Activated CD4-positive, alpha-beta T cell treated with anti-CD3 and anti-CD28 coated beads, Interleukin-2, amount 10 ng/mL, durations not matched to agents 7 days and 5 days (primary cell): ENCODE measurements at regions not wholly inside any gene's neighbourhood (a gene's known extent, or its start where the extent isn't known, plus 50 kb on each side); places are given as distances from the start of the nearest gene placed in this dataset.
"Not testable (repeated sequence)": the region's sequence is repeated elsewhere in the genome, so short reads cannot be mapped to it uniquely, and the experiment has no call there.

Source experiments
- CTCF ChIA-PET: fragments of 350-600 bp; sonication (Branson Sonifier 250); formaldehyde crosslinking; loops from one replicate; lab custom pipeline; 2021; ENCODE audit warnings: antibody characterized with exemption; lab: Charles Lee
- POLR2A ChIA-PET: fragments of 350-600 bp; sonication (Branson Sonifier 250); formaldehyde crosslinking; loops from one replicate; lab custom pipeline; 2021; ENCODE audit warnings: antibody characterized with exemption; lab: Charles Lee
- DNase-seq: peaks from one replicate; pipeline ENCODE4 v3.0.0-alpha.2; 2020
- H3K27ac Mint-ChIP-seq: one replicate; pipeline ENCODE4 v1.8.0; 2021; ENCODE audit warnings: mild to moderate bottlenecking, moderate library complexity, mixed read lengths
- H3K27me3 Mint-ChIP-seq: one replicate; pipeline ENCODE4 v1.8.0; 2021; ENCODE audit warnings: mixed read lengths
- H3K36me3 Mint-ChIP-seq: one replicate; pipeline ENCODE4 v1.8.0; 2021; ENCODE audit warnings: low read depth, mixed read lengths
- H3K4me1 Mint-ChIP-seq: one replicate; pipeline ENCODE4 v1.8.0; 2021; ENCODE audit warnings: mixed read lengths
- H3K4me3 Mint-ChIP-seq: one replicate; pipeline ENCODE4 v1.8.0; 2021; ENCODE audit warnings: mild to moderate bottlenecking, moderate library complexity, mixed read lengths
- H3K9me3 Mint-ChIP-seq: one replicate; pipeline ENCODE4 v1.8.0; 2021; ENCODE audit warnings: mixed read lengths

DNA sequence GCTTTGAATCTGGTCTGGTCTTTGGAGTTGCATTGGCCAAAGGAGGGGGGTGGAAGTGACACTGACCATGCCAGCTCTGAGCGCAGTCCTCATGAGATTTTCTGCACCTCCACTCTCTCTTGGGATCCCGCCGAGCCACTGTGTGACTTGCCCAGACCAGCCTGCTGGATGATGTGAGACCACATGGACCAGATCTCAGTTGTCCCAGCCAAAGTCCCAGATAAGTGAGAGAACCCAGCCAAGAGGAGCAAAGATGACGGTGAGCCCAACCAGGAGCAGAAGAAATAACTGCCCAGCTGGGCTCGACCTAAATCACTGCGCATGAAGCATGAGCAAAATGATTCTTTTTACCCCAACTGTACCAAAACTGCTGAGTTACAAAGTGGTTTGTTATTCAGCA, 96.5 kb upstream of the ERCC4 start:
- Mint-ChIP-seq H3K4me3 (no peak overlapping the region), H3K4me1 (no peaks in the 10 kb centered on the region), H3K27ac (no peak overlapping the region), H3K9me3 (peaks cover 2% of the 10 kb centered on the region), H3K27me3 (no peaks in the 10 kb centered on the region), H3K36me3 (no peaks in the 10 kb centered on the region)
- ChIA-PET POLR2A (no interaction called here), CTCF (no interaction called here)
- no peak for DNase-seq

DNA sequence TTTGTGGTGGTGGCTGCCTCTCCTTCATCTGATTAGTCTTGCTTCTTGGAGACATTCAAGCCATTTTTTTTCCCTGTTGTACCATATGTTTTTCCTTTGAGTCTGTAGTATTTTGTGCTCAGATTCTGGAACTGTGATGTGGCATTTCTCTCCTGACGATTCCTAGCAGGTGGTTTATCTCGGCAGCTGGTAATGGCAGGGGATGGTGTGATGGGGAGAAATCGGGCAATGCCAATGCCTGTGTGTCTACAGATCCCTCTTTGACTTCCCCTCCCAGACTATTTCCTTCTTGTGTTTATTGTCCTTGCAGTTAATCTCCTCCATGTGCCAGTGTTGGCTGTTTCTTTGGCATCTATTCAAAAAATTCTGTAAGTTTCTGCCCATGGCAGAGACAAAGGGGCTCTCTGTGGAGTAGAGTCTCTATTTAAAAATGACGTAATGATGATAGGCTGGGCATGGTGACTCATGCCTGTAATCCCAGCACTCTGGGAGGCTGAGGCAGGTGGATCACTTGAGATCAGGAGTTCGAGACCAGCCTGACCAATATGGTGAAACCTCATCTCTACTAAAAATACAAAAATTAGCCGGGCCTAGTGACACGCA, 90.2 kb upstream of the ERCC4 start:
- peaks cover 2% of the 10 kb centered on the region for H3K9me3 Mint-ChIP-seq
- H3K27ac Mint-ChIP-seq = no peak overlapping the region
- ChIA-PET POLR2A (no interaction called here), CTCF (no interaction called here)
- H3K27me3 Mint-ChIP-seq = no peaks in the 10 kb centered on the region
- H3K4me3 Mint-ChIP-seq = no peak overlapping the region
- H3K4me1 Mint-ChIP-seq = no peaks in the 10 kb centered on the region
- DNase-seq = no peak
- H3K36me3 Mint-ChIP-seq = no peaks in the 10 kb centered on the region

DNA sequence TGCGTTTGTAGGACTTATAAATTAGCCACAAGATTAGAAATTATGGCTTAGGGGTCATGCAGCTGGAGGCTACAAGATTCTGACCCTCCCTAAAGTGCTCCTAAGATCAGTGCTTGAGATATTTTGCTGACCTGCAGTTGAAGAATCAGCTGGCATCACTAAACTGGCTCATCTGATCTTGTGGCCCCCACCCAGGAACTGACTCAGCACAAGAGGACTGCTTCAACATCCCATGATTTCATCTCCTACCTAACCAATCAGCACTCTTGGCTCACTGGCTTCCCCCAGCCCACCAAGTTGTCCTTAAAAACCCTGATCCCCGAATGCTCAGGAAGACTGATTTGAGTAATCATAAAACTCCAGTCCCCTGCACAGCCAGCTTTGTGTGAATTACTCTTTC, 86.4 kb upstream of the ERCC4 start:
- Mint-ChIP-seq H3K9me3 (no peaks in the 10 kb centered on the region), H3K27me3 (no peaks in the 10 kb centered on the region), H3K4me1 (no peaks in the 10 kb centered on the region), H3K4me3 (no peak overlapping the region), H3K27ac (no peak overlapping the region), H3K36me3 (no peaks in the 10 kb centered on the region)
- CTCF ChIA-PET = no interaction called here
- no peak for DNase-seq
- POLR2A ChIA-PET = no interaction called here

DNA sequence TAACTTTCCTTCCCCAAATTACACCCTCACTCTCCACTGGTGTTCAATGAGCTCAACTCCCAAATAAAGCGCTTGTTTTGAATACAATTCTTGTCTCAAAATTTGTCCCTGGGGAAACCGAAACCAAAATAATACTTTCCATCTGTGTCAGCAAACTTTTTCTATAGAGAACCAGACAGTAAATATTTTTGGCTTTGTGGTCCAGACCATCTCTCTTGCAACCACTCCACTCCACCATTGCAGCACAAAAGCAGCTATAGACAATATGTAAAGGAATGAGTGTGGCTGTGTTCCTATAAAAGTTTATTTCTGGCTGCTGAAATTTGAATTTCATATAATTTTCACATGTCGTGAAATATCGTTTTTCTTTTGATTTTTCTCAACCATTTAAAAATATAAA, 84.6 kb upstream of the ERCC4 start:
- H3K9me3 Mint-ChIP-seq = no peaks in the 10 kb centered on the region
- ChIA-PET POLR2A (no interaction called here), CTCF (no interaction called here)
- no peaks in the 10 kb centered on the region for H3K36me3 Mint-ChIP-seq
- no peaks in the 10 kb centered on the region for H3K4me1 Mint-ChIP-seq
- H3K27ac Mint-ChIP-seq = no peak overlapping the region
- no peak overlapping the region for H3K4me3 Mint-ChIP-seq
- no peak for DNase-seq
- H3K27me3 Mint-ChIP-seq = no peaks in the 10 kb centered on the region

DNA sequence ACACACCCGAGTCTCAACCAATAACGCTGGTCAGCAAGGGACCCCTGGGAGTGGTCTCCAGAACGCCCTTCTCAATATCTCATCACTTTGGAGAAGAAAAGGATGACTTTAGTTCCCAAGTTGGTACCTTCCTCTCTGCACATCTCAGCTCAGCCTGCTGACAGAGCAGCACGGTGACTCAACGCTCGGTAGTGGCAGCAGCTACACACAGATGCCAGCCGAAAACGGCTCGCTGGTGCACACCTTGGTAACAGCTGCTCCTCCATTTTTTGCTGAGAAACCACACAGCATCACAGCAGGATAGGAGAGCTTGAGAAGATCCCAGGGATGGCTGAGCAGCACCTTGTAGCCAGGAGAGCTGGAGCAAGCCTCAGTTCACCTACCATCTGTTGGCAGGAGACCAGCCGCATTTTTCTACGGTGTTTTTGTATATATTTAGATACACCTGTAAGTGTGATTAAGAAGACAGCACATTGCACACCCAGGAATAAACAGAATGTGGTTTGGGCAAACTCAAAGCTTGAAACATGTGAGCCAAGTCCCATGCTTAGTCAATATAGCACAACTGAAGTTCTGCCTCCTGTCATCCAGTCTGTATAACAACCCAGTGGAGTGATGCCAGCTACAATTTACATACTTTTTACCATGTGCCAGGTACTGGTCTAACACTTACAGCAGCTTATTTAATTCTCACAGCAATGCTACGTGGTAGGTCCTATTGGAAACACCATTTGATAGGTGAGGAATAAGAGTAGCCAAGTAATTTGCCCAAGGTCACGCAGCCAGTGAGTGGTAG, 83.8 kb upstream of the ERCC4 start:
- CTCF ChIA-PET = no interaction called here
- DNase-seq = no peak
- no peaks in the 10 kb centered on the region for H3K4me1 Mint-ChIP-seq
- no peak overlapping the region for H3K4me3 Mint-ChIP-seq
- no peaks in the 10 kb centered on the region for H3K9me3 Mint-ChIP-seq
- POLR2A ChIA-PET = no interaction called here
- H3K27me3 Mint-ChIP-seq = no peaks in the 10 kb centered on the region
- H3K27ac Mint-ChIP-seq = no peak overlapping the region
- H3K36me3 Mint-ChIP-seq = no peaks in the 10 kb centered on the region

DNA sequence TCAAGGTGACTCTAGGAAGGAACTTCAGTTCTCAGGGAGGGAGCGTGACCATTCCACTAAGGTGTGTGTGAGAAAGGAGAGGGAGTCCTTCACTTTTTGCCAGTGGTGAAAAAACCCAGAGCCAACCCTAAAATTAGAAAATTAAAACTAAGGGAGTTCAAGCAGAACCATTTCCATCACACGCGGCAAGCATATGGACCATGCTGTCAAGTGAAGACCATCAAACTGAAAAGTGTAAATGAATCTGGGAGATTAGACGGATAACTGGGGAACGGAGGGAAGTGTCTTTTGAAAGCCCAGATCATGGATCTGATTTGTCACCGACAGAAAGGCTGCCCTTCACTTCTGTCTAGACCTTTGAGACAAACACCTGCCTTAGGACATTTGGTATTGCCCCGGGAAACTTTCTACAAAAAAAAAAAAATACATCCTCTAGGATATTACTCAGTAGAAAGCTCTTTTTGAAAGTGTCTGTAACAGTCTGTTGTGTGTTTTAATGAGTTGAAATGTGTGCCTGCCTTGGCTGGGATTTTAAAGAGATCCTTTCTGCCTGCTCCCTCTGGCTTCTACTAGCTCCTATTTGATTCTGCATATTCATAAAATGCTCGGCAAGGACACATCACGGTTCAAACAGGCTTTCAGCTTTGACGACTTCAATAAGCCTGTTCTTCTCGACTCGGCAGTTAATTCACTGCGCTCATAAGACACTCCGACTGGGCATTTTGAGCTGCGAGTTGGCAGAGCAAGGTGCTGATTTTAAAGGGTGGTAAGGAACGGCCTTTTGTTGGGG, 81.4 kb upstream of the ERCC4 start:
- ChIA-PET CTCF (interaction anchor here (1.2 kb wide), 1 partner anchor 11 kb away, joined by 3 read pairs; no protein-coding TSS in a partner anchor), POLR2A (no interaction called here)
- Mint-ChIP-seq H3K27me3 (no peaks in the 10 kb centered on the region), H3K4me1 (no peaks in the 10 kb centered on the region), H3K9me3 (no peaks in the 10 kb centered on the region), H3K27ac (no peak overlapping the region), H3K4me3 (no peak overlapping the region), H3K36me3 (no peaks in the 10 kb centered on the region)
- no peak for DNase-seq

DNA sequence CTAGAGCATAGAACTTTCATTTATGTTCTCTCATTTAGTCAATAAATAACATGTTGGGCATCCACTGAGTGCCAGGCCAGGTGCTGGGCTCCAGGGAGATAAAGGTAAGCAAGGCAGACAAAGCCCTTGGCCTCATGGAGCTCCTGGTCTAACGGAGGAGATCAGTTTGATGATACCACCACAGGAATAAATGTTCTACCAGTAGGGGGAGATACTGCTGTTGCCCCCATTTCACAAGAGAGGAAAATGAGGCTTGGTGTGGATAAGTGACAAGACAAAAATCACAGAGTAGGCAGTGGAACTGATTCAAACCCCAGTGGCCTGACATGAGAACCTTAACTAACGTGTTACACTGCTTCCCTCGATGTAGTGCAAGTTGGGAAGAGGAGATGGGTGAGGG, 80.4 kb upstream of the ERCC4 start:
- H3K27ac Mint-ChIP-seq = no peak overlapping the region
- no peaks in the 10 kb centered on the region for H3K4me1 Mint-ChIP-seq
- H3K36me3 Mint-ChIP-seq = no peaks in the 10 kb centered on the region
- DNase-seq = no peak
- no peak overlapping the region for H3K4me3 Mint-ChIP-seq
- no peaks in the 10 kb centered on the region for H3K27me3 Mint-ChIP-seq
- H3K9me3 Mint-ChIP-seq = no peaks in the 10 kb centered on the region
- ChIA-PET CTCF (interaction anchor here (0.7 to 1.2 kb wide), 3 partner anchors 10 to 351 kb away, joined by 3 read pairs; no protein-coding TSS in a partner anchor), POLR2A (no interaction called here)

DNA sequence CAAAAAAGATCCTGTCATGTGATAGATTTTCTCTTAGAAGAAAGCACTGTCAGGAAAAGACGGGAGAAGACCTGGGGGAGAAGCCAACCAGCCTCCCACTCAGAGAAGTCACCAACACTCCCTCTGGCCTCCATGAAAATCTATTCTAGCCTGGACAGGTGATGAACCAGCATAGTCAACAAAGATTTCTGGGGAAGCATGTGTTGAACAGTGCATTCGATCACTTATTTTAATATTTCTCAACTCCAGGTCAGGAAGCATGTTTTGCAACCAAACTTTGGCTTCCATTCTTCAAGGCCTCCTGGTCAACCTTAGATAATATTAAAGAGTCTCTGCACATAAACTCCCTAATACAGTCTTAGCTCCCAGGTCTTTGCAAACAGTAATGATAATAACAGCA, 74.7 kb upstream of the ERCC4 start:
- ChIA-PET CTCF (no interaction called here), POLR2A (no interaction called here)
- H3K4me3 Mint-ChIP-seq = no peak overlapping the region
- H3K36me3 Mint-ChIP-seq = no peaks in the 10 kb centered on the region
- no peak overlapping the region for H3K27ac Mint-ChIP-seq
- H3K4me1 Mint-ChIP-seq = no peaks in the 10 kb centered on the region
- H3K27me3 Mint-ChIP-seq = peaks cover 9% of the 10 kb centered on the region
- no peak for DNase-seq
- no peaks in the 10 kb centered on the region for H3K9me3 Mint-ChIP-seq

DNA sequence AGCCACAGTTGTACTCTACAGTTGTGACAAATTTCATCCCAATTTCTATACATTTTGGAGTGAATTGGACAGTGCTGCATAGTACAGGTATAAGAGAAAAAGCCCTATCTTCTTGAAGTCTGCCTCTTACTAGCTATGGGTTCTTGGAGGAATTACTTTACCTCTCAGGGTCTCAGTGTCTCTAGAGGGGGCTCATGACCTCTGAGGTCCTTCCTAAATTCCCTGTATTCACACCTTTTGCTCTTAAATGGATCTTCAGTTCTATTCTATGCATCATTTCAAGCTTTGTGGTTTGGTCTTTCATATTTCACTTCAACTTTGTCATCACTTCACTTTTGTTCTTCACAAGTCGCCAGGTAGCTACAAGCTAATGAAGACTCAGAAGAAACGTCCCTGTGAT, 71.2 kb upstream of the ERCC4 start:
- Mint-ChIP-seq H3K4me3 (no peak overlapping the region), H3K27ac (no peak overlapping the region), H3K36me3 (no peaks in the 10 kb centered on the region), H3K27me3 (peaks cover 9% of the 10 kb centered on the region), H3K9me3 (no peaks in the 10 kb centered on the region), H3K4me1 (no peaks in the 10 kb centered on the region)
- ChIA-PET CTCF (interaction anchor here (1.0 kb wide), 1 partner anchor 9 kb away, joined by 3 read pairs; no protein-coding TSS in a partner anchor), POLR2A (no interaction called here)
- DNase-seq = no peak

DNA sequence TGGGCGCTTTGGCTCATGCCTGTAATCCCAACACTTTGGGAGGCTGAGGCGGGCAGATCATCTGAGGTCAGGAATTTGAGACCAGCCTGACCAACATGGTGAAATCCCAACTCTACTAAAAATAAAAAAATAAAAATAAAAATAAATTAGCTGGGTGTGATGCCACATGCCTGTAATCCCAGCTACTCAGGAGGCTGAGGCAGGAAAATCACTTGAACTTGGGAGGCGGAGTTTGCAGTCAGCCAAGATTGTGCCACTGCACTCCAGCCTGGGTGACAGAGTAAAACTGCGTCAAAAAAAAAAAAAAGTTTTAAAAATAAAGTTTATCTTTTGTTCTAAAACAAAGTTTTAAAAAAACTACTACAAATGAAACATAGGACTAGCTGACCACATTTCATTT, 69.8 kb upstream of the ERCC4 start:
- DNase-seq, H3K9me3 Mint-ChIP-seq, H3K27ac Mint-ChIP-seq, H3K4me3 Mint-ChIP-seq, H3K4me1 Mint-ChIP-seq, POLR2A ChIA-PET, H3K36me3 Mint-ChIP-seq, H3K27me3 Mint-ChIP-seq: not testable (repeated sequence)
- CTCF ChIA-PET = interaction anchor here (1.2 kb wide), 1 partner anchor 14 kb away, joined by 3 read pairs; no protein-coding TSS in a partner anchor

DNA sequence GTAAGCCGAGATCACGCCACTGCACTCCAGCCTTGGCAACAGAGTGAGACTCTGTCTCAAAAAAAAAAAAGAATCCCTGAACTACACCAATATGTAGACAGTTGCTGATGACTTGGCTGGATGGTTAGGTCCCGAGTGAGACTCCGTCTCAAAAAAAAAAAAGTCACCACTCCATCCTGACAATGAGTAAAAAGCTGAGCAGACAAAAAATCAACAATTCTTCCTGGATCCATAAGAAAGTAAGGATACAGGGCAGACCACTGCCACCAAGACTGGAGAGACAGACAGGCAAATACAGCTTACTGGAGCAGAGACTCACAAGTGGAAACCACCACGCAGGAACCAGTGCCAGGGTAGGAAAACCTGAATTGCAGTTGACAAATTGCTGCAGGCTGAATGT, 67.1 kb upstream of the ERCC4 start:
- Mint-ChIP-seq H3K4me1 (no peaks in the 10 kb centered on the region), H3K27me3 (peaks cover 2% of the 10 kb centered on the region)
- CTCF ChIA-PET = no interaction called here

DNA sequence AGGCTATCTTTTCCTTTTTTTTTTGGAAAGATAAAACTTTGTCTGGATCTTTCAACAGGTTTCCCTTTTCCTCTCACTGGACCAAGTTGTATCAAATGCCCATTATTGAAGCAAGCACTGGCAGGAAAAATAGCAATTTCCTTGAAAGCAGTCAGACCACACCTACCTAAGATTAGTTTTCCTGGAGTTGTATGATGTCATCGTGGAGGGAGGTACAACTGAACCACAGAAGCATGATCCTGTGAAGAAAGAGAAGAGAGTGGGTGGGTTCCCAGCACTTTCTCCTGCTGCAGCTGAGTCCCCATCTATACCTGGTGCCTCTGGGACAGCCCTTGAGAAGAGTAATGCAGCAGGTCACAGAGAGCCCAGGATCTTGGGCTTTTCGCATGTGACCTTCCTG, 63.6 kb upstream of the ERCC4 start:
- POLR2A ChIA-PET = no interaction called here

More for the DNA sequence above, 67.1 kb upstream of the ERCC4 start:
- POLR2A ChIA-PET = no interaction called here
- DNase-seq = no peak
- Mint-ChIP-seq H3K27ac (no peak overlapping the region), H3K4me3 (no peak overlapping the region), H3K36me3 (no peaks in the 10 kb centered on the region), H3K9me3 (no peaks in the 10 kb centered on the region)

More for the DNA sequence above, 63.6 kb upstream of the ERCC4 start:
- H3K27me3 Mint-ChIP-seq = peaks cover 8% of the 10 kb centered on the region
- no peaks in the 10 kb centered on the region for H3K36me3 Mint-ChIP-seq
- no peak overlapping the region for H3K4me3 Mint-ChIP-seq
- H3K9me3 Mint-ChIP-seq = no peaks in the 10 kb centered on the region
- H3K27ac Mint-ChIP-seq = no peak overlapping the region
- H3K4me1 Mint-ChIP-seq = no peaks in the 10 kb centered on the region
- CTCF ChIA-PET = no interaction called here
- DNase-seq = no peak
